ENCODE measurements at regions not wholly inside any gene's neighbourhood (a gene's known extent, or its start where the extent isn't known, plus 50 kb on each side); places are given as distances from the start of the nearest gene placed in this dataset.
A peak's percentile ranks its signal among the peaks of the same experiment; 100 is the strongest.

DNA sequence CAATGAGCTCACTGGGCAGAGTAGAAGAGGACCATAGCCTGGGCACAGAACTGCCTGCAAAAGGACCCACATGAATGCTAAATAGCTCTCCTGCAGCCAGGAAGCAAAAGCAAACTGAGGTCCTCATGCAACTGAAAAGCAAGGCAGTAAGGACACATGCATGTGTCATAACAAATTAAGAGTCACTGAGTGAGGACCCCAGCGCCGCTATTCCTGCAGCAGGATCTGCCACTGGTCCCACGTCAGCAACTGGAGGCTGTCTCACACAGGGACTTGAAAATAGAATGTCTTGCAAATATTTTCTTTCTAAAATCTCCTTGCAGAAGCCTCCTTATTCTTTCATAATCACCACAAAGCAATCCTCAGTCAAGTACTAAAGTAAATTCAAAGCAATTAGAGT, 559.6 kb upstream of the DAB1 start:
- DNase-seq = no peak

- no peak for DNase-seq
These were observed 559.0 kb upstream of the DAB1 start for GRCh38 chr1:57982852-57983251.

- peak; percentile 17 for DNase-seq
These were observed 552.4 kb upstream of the DAB1 start for GRCh38 chr1:57976216-57976615.

- no peak for DNase-seq
These were observed 544.5 kb upstream of the DAB1 start for GRCh38 chr1:57968321-57968720.

- no peak for DNase-seq
These were observed 543.0 kb upstream of the DAB1 start for GRCh38 chr1:57966751-57967406.

- DNase-seq = no peak
These were observed 542.5 kb upstream of the DAB1 start for GRCh38 chr1:57966340-57966739.

- DNase-seq = peak; percentile 82
These were observed 539.7 kb upstream of the DAB1 start for GRCh38 chr1:57963581-57963980.

DNA sequence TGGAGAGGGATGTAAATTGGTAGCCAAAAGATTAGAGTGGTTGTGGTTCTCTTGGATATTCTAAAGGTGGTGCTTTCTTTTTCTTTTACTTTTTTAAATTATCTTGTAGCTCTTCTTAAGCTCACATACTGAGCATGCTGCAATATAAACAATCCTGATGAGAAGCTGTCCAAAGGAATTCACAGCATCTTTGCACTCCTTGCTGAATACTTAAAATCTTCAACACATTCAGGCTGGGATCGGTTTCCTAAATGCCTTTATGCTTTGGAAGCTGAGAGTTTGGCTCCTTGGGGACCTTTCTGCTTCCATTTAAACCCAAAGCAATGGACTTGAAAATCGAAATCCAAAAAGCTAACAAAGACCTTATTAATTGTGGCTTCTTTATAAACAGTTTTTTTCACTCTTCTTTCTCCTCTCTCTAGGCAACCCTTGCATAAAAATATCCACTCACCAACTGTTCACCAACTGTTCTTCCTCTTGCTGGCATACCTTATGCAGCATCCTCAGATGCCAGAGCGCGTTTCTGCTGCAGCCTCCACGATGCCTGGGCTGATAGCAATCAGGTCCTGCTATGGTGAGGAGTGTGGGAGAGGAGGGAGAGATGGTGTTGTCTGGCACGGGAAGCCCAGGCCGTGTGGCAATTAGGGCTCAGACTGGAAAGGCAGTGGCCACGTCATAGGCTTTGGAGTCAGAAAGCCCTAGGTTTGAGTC, 535.8 kb upstream of the DAB1 start:
- DNase-seq = no peak

GRCh38 chr1:57957576-57957975, 533.7 kb upstream of the DAB1 start:
- no peak for DNase-seq

DNA sequence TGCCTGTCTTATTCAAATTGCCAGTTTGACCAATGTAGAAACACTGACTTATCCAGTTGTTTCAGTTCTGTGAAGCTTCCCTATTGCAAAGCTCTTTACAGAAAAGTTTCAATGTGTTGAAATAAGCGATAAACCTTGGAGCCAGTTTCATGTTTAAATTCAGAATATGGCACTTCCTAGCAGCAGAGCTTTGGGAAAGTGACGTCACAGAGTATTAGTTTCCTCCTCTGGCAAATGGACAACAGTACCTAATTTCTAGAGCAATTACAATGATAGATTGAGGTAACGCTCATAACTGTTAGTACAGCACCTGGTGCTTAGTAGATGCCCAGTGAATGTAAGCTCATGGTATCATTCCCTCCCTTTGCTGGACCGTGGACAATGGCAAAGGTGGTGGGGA, 527.5 kb upstream of the DAB1 start:
- DNase-seq = no peak

DNA sequence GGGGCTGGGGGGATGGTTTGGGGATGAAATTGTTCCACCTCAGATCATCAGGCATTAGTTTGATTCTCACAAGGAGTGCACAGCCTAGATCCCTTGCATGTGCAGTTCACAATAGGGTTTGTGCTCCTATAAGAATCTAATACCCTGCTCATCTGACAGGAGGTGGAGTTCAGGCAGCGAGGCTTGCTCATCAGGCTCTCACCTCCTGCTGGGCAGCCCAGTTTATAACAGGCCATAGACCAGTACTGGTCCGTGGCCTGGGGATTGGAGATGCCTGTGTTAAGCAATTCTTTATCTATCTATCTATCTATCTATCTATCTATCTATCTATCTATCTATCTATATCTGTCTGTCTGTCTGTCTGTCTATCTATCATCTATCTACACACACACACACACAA, 525.3 kb upstream of the DAB1 start:
- DNase-seq = no peak

DNA sequence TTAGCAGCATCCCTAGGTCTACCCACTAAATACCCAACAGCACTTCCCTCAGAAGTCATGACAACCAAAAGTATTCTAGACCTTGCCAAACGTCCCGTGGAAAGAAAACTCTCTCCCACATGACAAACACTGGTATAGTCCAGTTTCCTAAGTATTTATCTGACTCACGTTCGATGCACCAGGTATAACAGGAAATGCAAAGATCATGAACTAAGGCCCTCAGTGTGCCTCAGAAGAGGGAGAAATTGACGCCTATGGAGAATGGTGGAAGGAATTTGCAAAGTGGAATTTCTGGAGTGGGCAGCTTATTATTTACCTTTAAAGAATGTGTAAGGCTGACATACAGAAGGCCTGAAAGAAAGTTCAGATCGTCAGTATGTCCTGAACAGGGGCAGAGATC, 523.6 kb upstream of the DAB1 start:
- no peak for DNase-seq

GRCh38 chr1:57945045-57945444, 521.2 kb upstream of the DAB1 start:
- DNase-seq = no peak

DNA sequence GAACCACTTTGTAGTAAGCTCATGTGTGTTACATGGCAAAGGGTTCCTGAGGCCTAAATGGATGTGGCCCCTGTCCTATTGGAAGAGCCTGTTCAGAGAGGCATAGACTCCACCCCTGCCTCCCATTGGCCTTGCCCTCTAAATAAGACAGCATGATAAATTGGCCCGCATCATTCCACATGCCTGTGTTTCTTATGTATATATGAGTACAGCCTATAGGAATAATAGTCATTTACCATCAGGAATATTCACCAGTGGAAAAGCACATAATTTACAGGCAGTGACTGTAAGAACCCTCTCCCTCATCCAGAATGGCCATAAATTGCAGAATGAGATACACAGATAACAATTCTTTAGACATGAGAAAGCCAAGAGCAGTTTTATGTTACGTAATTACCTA, 519.5 kb upstream of the DAB1 start:
- DNase-seq = no peak

DNA sequence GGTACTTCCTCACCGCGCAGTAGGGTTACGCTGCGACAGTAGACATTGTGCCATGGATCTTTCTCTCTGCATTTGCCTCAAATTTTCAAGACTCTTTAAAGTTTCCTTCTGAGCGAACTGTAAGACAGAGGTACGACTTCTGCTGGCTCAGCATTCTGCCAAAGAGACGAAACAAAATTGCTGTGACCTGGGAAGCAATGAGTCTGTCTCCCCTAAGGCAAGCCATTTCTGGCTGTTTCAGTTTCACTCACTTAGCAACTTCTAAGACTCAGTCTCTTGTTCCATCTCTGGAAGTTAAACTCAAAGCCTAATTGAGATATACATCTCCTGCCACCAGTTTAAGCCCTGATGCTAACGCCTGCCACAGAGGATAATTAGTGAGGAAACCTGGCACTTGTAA, 510.9 kb upstream of the DAB1 start:
- DNase-seq = no peak

DNA sequence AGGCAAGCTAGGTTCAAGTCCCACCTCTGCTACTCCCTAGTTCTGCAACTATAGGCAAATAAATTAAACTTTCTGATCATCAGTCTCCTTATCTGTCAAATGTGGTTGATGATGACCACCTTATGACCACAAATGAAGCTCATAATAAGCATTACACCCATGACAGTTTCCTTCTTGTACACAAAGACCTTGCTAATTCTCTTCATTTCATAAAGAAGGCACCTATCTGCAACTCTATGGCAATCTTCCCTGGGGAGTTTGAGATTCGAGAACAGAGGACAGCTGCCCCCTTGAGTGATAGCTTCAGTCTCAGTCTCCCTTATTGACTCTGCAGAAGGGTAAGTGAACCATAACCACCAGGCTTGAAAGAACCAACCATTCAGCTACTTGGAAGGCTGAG, 503.1 kb upstream of the DAB1 start:
- no peak for DNase-seq

DNA sequence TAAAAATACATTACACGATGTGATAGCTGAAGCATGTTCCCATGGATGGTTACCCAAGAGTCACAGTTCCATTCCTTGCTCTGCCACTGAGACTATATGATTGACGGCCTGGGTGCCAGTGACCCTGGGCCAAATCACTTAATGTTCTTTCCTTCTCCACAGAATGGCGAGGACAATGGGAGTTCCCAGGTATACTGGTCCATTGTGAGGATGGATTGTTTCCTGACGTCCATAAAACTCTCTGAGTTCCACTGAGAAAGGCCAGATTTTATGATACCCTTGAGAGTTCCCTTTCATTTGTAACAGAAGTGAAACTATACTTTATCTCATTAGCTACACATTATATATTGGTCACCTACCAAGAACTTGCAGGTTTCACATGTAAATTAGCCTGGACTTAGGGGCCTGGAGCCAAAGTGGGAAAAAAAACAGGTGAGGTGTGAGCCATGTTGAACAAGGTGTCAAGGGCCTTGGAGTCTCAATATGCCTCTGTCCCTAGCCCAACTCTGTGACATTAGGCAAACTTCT, 502.2 kb upstream of the DAB1 start:
- DNase-seq = no peak

DNA sequence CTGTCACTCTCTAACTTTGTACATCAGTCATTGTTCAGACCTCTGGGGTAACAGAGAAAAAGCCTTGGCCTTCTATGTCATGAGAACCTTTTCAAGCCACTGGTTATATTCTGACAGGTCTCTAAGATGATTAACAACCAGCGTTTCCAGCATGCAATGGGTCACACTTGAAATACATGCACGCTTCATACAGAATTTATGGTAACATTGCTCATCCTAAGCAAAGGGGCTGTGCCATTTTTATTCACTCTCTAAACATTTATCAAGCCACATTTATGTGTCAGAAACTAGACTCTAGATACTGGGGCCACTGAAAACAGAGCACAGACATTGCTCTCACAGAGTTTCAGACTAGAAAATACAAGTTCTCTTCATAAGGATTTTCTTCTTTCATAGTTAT, 501.4 kb upstream of the DAB1 start:
- no peak for DNase-seq

DNA sequence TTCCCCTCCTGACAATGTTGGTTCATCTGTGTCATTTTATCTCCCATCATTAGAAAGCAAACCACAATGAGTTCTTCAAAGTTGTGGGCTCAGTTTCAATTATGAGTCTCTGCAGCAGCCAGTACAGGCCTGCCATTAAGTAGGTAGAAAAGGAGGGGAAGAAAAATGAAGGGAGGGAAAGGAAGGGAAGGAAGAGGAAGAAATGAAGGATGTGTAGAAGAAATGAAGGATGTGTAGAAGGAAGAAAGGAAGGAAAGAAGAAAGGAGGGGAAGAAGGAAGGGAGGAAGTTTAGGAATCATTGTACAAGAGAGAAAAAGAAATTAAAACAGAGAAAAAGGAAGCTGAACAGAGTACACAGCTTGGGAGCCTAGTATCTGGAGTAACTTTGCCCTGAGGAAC, 498.3 kb upstream of the DAB1 start:
- no peak for DNase-seq

GRCh38 chr1:57916041-57916440, 492.2 kb upstream of the DAB1 start:
- no peak for DNase-seq

GRCh38 chr1:57911427-57911826, 487.6 kb upstream of the DAB1 start:
- no peak for DNase-seq

GRCh38 chr1:57910782-57911181, 486.9 kb upstream of the DAB1 start:
- DNase-seq = no peak

- no peak for DNase-seq
These were observed 486.4 kb upstream of the DAB1 start for GRCh38 chr1:57910305-57910704.

DNA sequence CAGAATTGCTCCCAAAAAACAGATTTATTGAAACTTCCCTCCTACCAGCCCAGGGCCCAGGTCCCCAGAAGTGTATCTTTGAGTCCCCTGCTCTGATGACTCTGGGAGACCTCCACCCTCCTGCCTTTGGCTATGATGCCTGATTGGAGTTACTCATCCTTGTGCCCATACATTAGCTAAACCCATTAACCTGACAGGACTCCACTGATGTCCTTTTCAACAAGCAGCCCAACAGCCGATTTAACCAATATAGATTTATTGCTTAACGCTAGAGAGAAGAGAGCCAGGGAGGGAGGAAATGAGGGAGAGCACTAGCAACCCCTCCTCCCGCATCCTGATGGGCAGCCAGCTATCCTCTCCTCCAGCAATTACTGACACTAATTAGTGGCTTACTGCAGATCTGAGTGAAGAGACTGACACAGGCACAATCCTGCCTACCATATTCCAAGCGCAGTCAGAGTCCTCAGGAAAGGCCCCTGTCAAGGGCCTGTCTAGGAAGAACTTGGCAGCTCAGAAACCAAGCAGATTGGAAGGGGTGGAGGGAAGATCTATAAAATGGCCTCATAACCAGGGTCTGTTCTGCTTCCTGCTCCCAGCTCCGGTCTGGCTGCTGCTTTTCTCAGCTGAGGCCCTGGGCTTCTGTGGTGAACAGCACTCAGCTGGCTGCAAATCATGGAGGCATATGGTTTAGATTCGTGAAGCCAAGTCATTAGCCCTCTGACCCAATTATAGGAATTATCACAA, 484.5 kb upstream of the DAB1 start:
- DNase-seq = peak; percentile 46
